OCI-LY3 (cell line): ENCODE measurements at regions not wholly inside any gene's neighbourhood (a gene's known extent, or its start where the extent isn't known, plus 50 kb on each side); places are given as distances from the start of the nearest gene placed in this dataset.

Experiments used
- H2AFZ ChIP-seq: fragments of 200-600, 300-600 bp; shearing (Covaris generic); 2 replicates; pipeline ENCODE4 v1.6.0; 2014; ENCODE audit warnings: antibody characterized with exemption, low read depth, low read length
- H3K27ac ChIP-seq: fragments of 200-600, 300-600 bp; sonication (generic); 2 replicates; pipeline ENCODE4 v1.5.1; 2014; ENCODE audit warnings: mild to moderate bottlenecking, low read length, moderate library complexity, mixed read lengths
- H3K27me3 ChIP-seq: fragments of 200-600, 300-600 bp; sonication (generic); 2 replicates; pipeline ENCODE4 v1.6.1; 2014; ENCODE audit warnings: low read depth, low read length, mixed read lengths
- H3K36me3 ChIP-seq: fragments of 200-600, 300-600 bp; sonication (generic); replicated peaks from 2 replicates; pipeline ENCODE3; 2014; ENCODE audit warnings: low read depth, low read length, mixed read lengths
- H3K4me1 ChIP-seq: fragments of 300-600, 200-600 bp; sonication (generic); 2 replicates; pipeline ENCODE4 v1.6.1; 2014; ENCODE audit warnings: low read length, mixed read lengths
- H3K4me2 ChIP-seq: fragments of 200-600, 300-600 bp; sonication (generic); 2 replicates; pipeline ENCODE4 v1.6.1; 2014; ENCODE audit warnings: low read length, mixed read lengths
- H3K4me3 ChIP-seq: fragments of 300-600, 200-600 bp; sonication (generic); 2 replicates; pipeline ENCODE4 v1.5.1; 2014; ENCODE audit warnings: antibody characterized with exemption, mild to moderate bottlenecking, low read length, moderate library complexity
- H3K79me2 ChIP-seq: fragments of 300-600, 200-600 bp; shearing (Covaris generic); 2 replicates; pipeline ENCODE4 v1.6.1; 2014; ENCODE audit warnings: mild to moderate bottlenecking, low read length, mixed read lengths
- H3K9ac ChIP-seq: fragments of 300-600, 200-600 bp; shearing (Covaris generic); 2 replicates; pipeline ENCODE4 v1.6.0; 2014; ENCODE audit warnings: mild to moderate bottlenecking, low read length, moderate library complexity
- H3K9me3 ChIP-seq: fragments of 200-600, 300-600 bp; shearing (Covaris generic); 2 replicates; pipeline ENCODE4 v1.6.1; 2014; ENCODE audit warnings: low read length, mixed read lengths; ENCODE audit not compliant: insufficient read depth
- H4K20me1 ChIP-seq: fragments of 200-600, 300-600 bp; sonication (generic); 2 replicates; pipeline ENCODE4 v1.6.1; 2016; ENCODE audit warnings: low read length, mixed read lengths; ENCODE audit not compliant: insufficient read depth
- EZH2phosphoT487 ChIP-seq: fragments of 200-600 bp; shearing (Covaris generic); IDR thresholded peaks from 2 replicates; pipeline ENCODE4 v1.6.1; 2018; ENCODE audit warnings: antibody characterized with exemption, mixed run types, low read depth
- TF ChIP-seq, protein P1 (sequence below): fragments of 200-600, 300-600 bp; sonication (generic); IDR thresholded peaks from 2 replicates; pipeline ENCODE4 v1.5.1; 2014; ENCODE audit warnings: antibody characterized with exemption, low read length, low read depth

GRCh38 chr18:8552151-8552550, 57.1 kb upstream of the RAB12 start:
- Histone ChIP-seq H3K36me3 (no peaks in the 10 kb centered on the region), H3K9ac (no peak overlapping the region), H2AFZ (no peak overlapping the region), H4K20me1 (no peaks in the 10 kb centered on the region), H3K9me3 (no peaks in the 10 kb centered on the region), H3K4me3 (no peak overlapping the region), H3K79me2 (no peaks in the 10 kb centered on the region), H3K4me1 (peaks cover 9% of the 10 kb centered on the region), H3K27ac (no peak overlapping the region), H3K27me3 (peaks cover 26% of the 10 kb centered on the region), H3K4me2 (no peak overlapping the region)
- TF ChIP-seq, protein P1, sequence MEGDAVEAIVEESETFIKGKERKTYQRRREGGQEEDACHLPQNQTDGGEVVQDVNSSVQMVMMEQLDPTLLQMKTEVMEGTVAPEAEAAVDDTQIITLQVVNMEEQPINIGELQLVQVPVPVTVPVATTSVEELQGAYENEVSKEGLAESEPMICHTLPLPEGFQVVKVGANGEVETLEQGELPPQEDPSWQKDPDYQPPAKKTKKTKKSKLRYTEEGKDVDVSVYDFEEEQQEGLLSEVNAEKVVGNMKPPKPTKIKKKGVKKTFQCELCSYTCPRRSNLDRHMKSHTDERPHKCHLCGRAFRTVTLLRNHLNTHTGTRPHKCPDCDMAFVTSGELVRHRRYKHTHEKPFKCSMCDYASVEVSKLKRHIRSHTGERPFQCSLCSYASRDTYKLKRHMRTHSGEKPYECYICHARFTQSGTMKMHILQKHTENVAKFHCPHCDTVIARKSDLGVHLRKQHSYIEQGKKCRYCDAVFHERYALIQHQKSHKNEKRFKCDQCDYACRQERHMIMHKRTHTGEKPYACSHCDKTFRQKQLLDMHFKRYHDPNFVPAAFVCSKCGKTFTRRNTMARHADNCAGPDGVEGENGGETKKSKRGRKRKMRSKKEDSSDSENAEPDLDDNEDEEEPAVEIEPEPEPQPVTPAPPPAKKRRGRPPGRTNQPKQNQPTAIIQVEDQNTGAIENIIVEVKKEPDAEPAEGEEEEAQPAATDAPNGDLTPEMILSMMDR: no peak
- TF ChIP-seq EZH2phosphoT487: no peak

DNA sequence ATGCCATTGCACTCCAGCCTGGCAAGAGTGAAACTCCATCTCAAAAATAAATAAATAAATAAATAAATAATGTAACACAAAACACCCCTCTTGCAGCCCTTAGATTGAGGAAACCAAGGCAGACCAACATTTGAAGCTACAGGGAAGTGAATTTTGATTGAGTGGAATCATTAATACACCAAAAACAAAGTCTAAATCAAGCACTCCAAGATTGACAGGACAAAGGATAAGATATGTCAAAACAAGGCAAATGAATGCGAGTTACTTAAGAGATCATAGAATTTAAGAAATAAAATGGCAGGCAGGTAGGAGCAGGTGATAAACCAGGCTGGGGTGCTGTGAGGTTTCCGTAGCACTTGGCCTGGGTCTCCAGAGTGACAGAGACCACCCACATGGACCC, 54.9 kb upstream of the RAB12 start:
- H3K36me3 ChIP-seq: no peaks in the 10 kb centered on the region
- H3K4me2 ChIP-seq: no peak overlapping the region
- peaks cover 15% of the 10 kb centered on the region for H3K27me3 ChIP-seq
- no peaks in the 10 kb centered on the region for H3K79me2 ChIP-seq
- H3K4me1 ChIP-seq: peaks cover 8% of the 10 kb centered on the region
- no peak overlapping the region for H3K4me3 ChIP-seq
- H4K20me1 ChIP-seq: no peaks in the 10 kb centered on the region
- no peaks in the 10 kb centered on the region for H3K9me3 ChIP-seq
- H2AFZ ChIP-seq: no peak overlapping the region
- TF ChIP-seq, protein P1: no peak
- no peak for TF ChIP-seq EZH2phosphoT487
- H3K27ac ChIP-seq: no peak overlapping the region
- no peak overlapping the region for H3K9ac ChIP-seq

DNA sequence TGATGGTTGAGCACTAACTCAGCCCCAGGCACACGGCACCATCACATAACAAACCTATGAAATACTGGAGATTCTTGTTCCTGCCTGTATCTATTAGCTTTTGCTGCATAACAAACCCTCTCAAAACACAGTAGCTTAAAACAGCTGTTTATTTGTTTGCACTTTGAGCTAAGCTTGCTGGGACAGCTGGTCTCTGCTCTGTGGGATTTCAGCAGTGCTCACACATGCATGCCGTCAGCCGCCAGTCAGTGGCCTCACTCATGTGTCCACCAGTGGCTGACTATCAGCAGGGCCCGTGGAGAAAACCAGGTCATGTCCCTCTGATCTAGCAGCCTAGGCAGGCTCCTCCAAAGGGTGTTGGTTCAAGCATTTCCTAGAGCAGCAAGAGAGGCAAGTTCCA, 52.8 kb upstream of the RAB12 start:
- no peaks in the 10 kb centered on the region for H3K36me3 ChIP-seq
- H3K9ac ChIP-seq: no peak overlapping the region
- no peaks in the 10 kb centered on the region for H4K20me1 ChIP-seq
- no peak overlapping the region for H2AFZ ChIP-seq
- H3K27me3 ChIP-seq: peaks cover 22% of the 10 kb centered on the region
- no peaks in the 10 kb centered on the region for H3K4me1 ChIP-seq
- H3K27ac ChIP-seq: no peak overlapping the region
- TF ChIP-seq EZH2phosphoT487: no peak
- TF ChIP-seq, protein P1: no peak
- H3K9me3 ChIP-seq: no peaks in the 10 kb centered on the region
- no peak overlapping the region for H3K4me2 ChIP-seq
- no peak overlapping the region for H3K4me3 ChIP-seq
- H3K79me2 ChIP-seq: no peaks in the 10 kb centered on the region
